EL (cell line): ENCODE measurements at regions not wholly inside any gene's neighbourhood (a gene's known extent, or its start where the extent isn't known, plus 50 kb on each side); places are given as distances from the start of the nearest gene placed in this dataset.
"Not testable (repeated sequence)": the region's sequence is repeated elsewhere in the genome, so short reads cannot be mapped to it uniquely, and the experiment has no call there.

Experiments
- DNase-seq: peaks from one replicate; pipeline ENCODE4 v3.0.0-alpha.2; 2016

GRCh38 chr3:159741281-159741680, 247.4 kb upstream of the IL12A start:
- no peak for DNase-seq

- DNase-seq, result peak; percentile 29
Observed at GRCh38 chr3:159748425-159748824, 240.2 kb upstream of the IL12A start.

DNA sequence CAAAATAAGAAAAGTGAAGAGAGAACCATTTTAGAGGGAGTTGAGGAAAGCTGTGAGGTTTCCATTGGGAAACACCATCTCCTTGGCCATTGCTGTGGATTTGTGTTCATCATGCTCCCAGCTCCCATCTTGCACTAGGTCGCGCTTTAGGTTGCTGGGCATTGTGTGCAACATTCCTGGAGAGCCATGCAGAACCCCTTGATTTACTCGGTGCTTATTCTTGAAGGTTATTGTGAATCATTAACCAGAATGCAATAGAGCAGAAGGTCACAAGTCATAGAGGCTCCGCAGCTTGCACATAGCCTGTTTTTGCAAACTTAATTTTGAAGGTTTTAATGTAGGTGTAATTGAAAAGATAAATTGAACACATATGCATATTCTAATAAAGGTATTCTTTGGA, 239.2 kb upstream of the IL12A start:
- DNase-seq, result no peak

DNA sequence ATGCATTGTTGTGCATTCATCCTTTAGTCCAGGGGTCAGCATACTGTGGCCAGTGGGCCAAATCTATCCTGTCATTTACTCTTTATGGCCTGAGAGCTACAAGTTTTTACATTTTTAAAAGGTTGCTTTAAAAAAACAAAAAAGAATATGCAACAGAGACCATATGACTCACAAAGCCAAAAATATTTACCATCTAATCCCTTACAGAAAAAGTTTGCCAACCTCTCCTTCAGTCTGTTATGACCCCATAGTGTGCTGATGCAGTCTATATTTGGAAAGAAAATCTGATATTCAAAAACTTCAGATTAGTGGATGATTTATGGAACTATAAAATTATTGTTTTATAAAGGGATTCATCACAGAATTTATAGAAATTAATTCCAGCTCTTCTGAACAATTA, 237.5 kb upstream of the IL12A start:
- DNase-seq, result peak; percentile 48

GRCh38 chr3:159751752-159752151, 236.9 kb upstream of the IL12A start:
- DNase-seq, result peak; percentile 74

DNA sequence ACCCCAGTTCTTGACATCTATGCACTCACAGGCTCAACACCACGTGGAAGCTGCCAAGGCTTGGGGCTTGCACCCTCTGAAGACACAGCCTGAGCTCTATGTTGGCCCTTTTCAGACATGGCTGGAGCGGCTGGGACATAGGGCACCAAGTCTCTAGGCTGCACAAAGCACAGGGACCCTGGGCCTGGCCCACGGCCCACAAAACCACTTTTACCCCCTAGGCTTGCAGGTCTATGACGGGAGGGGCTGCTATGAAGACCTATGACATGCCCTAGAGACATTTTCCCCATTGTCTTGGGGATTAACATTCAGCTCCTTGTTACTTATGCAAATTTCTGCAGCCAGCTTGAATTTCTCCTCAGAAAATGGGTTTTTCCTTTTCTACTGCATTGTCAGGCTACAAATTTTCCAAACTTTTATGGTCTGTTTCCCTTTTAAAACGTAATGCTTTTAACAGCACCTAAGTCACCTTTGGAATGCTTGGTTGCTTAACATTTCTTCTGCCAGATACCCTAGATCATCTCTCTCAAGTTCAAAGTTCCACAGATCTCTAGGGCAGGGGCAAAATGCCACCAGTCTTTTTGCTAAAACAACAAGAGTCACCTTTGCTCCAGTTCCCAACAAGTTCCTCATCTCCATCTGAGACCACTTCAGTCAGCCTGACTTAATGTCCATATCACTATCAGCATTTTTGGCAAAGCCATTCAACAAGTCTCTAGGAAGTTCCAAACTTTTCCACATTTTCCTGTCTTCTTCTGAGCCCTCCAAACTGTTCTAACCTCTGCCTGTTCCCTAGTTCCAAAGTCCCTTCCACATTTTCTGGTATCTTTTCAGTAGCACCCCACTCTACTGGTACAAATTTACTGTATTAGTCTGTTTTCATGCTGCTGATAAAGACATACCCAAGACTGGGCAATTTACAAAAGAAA, 232.1 kb upstream of the IL12A start:
- not testable (repeated sequence) for DNase-seq

- DNase-seq, result no peak
Observed at GRCh38 chr3:159757341-159758060, 231.1 kb upstream of the IL12A start.

- DNase-seq, result no peak
Observed at GRCh38 chr3:159760046-159760445, 228.6 kb upstream of the IL12A start.

DNA sequence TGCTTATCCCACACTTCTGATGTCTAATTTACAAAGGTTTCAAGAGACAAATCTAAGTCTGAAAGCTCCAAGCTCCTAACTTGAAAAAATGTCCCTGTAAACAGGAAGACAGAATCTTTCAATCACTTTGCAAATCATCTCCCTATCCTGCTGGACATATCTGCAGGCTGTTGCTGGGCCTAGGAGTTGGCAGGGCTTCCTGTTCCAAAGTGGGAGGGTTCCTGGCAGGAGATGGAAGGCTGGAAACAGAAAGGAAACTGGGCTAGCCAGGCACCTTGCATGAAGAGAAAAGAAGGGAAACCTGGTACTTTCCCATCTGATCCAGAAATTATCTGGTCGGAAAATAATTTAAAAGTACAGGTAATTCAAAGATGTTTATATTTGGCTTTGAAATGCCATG, 227.3 kb upstream of the IL12A start:
- DNase-seq, result peak; percentile 71

DNA sequence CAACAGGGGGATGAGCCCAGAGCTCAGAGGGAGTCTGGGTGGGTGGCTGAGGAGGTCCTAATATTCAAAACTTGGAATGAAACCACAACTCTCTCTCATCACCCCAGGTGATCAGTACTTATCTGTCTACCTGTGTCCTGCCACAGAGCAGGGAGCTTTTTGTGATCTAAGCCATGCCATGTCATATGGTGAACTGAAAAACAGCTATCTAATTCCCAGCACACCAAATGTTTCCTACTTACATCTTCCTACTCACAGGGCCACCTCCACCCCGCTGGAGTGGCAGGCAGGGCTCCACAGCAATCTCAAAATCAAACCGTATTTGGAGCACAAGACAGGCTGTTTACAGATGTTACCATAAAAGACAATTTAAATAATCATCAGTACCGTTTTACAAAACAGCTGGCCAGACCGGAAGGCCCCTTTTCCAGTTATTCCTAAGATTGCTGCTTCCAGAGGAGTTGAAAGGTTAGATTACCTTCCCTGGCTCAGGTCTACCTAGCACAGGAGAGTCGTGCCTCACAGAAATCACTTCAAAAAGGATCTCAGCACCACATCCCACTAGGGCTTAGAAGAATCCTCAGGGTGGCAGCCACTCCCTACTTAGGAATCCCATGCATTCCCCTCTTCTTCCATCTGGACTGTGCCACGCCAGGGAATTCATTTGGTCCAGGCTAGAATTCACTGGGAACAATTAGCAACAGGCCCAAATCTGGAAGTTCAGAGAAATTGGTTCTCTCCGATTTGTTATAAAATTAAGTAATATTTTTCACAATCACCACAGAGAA, 226.6 kb upstream of the IL12A start:
- DNase-seq, result peak; percentile 82

- peak; percentile 93 for DNase-seq
Observed at GRCh38 chr3:159763011-159763601, 225.5 kb upstream of the IL12A start.

- DNase-seq, result peak; percentile 94
Observed at GRCh38 chr3:159763602-159764489, 224.8 kb upstream of the IL12A start.

GRCh38 chr3:159764490-159765029, 224.1 kb upstream of the IL12A start:
- DNase-seq, result no peak

DNA sequence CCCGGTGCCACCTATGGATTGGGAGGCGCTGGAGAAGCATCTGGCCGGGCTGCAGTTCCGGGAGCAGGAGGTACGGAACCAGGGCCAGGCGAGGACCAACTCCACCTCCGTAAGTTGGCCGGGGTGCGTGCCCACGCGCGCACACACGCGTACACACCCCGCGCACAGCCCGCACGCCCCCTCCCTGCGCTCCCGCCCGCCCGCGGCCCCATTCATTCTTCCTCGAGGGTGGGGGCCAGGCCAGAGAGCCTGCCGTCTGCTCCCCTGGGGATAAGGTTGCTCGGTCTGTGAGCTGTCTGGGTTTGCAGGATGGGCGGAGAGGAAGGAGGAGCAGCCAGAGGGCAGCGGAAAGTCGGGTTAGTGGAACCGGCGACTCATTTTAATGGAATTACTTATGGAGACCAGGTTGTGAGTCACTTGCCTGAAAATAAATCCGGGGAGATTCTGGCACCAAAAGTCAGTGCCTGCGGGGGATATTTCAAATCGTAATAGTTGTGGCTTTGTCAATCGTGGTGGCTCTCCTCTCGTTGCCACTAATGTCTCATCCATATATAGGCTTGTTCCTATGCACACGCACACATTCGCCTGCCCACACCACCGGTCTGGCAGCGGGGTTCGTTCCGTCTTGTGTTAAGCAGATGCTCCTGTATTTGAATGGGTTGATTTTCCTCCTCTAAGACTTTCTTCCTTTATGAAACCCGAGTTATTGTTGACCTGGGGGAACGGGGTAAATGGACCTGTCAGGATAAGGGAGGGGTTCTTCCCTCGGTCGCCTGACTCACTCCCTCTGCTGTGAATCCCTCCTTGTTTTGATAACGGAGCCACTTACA, 223.4 kb upstream of the IL12A start:
- peak; percentile 100 for DNase-seq

GRCh38 chr3:159765860-159766294, 222.8 kb upstream of the IL12A start:
- no peak for DNase-seq

GRCh38 chr3:159766563-159767185, 222.0 kb upstream of the IL12A start:
- DNase-seq, result peak; percentile 69

DNA sequence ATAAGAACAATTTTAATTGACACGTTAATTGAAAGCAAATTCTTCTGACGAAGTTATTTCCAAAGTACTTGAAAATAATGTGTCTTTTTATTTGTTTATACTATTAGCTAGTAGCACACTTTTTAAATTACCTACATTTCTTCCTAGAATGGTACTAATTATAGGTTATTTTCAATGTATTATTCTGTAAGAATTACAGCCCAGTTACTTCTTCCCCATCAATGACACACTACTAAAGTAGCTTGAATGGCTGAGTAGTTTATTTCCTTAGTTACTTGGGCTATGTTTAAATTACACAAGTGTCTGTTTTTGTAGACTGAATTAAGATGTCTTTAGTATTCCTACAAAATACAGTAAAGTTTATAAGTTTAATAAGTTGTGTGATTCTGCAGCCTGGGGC, 217.6 kb upstream of the IL12A start:
- no peak for DNase-seq

DNA sequence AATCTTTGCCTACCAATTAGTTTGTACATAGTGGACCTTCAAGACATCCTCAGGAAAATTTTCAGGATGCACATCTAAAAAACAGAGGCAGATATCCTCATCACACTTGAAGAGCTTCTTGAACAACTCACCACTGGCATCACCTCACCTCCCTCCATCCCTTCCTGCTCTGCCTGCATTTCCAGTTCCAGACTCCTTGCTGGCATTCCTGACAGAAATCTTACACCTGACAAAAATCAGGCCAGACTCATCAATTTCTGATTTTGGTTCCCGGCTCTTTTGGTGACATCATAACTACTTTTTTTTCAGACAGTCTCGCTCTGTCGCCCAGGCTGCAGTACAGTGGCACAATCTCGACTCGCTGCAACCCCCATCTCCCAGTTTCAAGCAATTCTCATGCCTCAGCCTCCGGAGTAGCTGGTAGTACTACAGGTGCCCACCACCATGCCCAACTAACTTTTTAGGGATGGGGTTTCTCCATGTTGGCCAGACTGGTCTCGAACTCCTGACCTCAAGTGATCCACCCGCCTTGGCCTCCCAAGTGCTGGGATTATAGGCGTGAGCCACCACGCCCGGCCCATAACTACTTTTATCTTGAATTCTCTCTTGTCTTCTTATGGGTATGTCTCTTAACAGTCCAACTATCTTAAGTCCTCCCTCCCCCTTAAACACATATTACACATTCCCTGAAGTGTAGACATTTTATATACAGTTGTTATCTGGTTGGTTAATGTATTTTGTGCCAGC, 216.6 kb upstream of the IL12A start:
- no peak for DNase-seq

GRCh38 chr3:159773706-159774105, 214.9 kb upstream of the IL12A start:
- DNase-seq, result no peak
